ENCODE measurements at regions not wholly inside any gene's neighbourhood (a gene's known extent, or its start where the extent isn't known, plus 50 kb on each side); places are given as distances from the start of the nearest gene placed in this dataset.

- TF ChIP-seq, protein P1, sequence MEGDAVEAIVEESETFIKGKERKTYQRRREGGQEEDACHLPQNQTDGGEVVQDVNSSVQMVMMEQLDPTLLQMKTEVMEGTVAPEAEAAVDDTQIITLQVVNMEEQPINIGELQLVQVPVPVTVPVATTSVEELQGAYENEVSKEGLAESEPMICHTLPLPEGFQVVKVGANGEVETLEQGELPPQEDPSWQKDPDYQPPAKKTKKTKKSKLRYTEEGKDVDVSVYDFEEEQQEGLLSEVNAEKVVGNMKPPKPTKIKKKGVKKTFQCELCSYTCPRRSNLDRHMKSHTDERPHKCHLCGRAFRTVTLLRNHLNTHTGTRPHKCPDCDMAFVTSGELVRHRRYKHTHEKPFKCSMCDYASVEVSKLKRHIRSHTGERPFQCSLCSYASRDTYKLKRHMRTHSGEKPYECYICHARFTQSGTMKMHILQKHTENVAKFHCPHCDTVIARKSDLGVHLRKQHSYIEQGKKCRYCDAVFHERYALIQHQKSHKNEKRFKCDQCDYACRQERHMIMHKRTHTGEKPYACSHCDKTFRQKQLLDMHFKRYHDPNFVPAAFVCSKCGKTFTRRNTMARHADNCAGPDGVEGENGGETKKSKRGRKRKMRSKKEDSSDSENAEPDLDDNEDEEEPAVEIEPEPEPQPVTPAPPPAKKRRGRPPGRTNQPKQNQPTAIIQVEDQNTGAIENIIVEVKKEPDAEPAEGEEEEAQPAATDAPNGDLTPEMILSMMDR (conservative IDR thresholded peaks at IDR 0.05 in 1 of 2, IDR thresholded peaks at IDR 0.05 in 1 of 2; ENCODE audit: extremely low read depth in 1 of 2, insufficient read depth in 1 of 2, low read depth in 1 of 2, low read length in 2 of 2), result no peak
- TF ChIP-seq EZH2 (IDR thresholded peaks at IDR 0.05; ENCODE audit: borderline replicate concordance, low read length), result no peak
Observed at GRCh38 chr4:30538794-30539193, 181.4 kb upstream of the PCDH7 start.

All from mammary epithelial cell (primary cell).